H1 (cell line): ENCODE measurements at regions not wholly inside any gene's neighbourhood (a gene's known extent, or its start where the extent isn't known, plus 50 kb on each side); places are given as distances from the start of the nearest gene placed in this dataset.

ENCODE experiments used
- CHD2 ChIP-seq: IDR thresholded peaks from 2 replicates; pipeline ENCODE4 v1.6.1; 2012; ENCODE audit warnings: low read length, improper control_type of control experiment
- CHD7 ChIP-seq: fragments of 300-600 bp; sonication (generic); IDR thresholded peaks from 2 replicates; pipeline ENCODE4 v1.7.1; 2012; ENCODE audit warnings: low read length, moderate library complexity, mild to moderate bottlenecking, inconsistent platforms; ENCODE audit not compliant: insufficient replicate concordance
- CTBP2 ChIP-seq: IDR thresholded peaks from 2 replicates; pipeline ENCODE4 v1.7.0; 2011; ENCODE audit warnings: borderline replicate concordance, mild to moderate bottlenecking, moderate library complexity, mixed read lengths, low read length; ENCODE audit not compliant: insufficient read depth, insufficient read length
- EGR1 ChIP-seq: IDR thresholded peaks from 2 replicates; pipeline ENCODE4 v1.6.1; 2011; ENCODE audit warnings: low read depth, low read length, borderline replicate concordance
- FOSL1 ChIP-seq: IDR thresholded peaks from 2 replicates; pipeline ENCODE4 v1.6.1; 2011; ENCODE audit warnings: mild to moderate bottlenecking, low read depth, low read length, moderate library complexity; ENCODE audit not compliant: insufficient read depth
- GTF2F1 ChIP-seq: IDR thresholded peaks from 2 replicates; pipeline ENCODE4 v1.6.1; 2012; ENCODE audit warnings: low read depth, low read length, improper control_type of control experiment, borderline replicate concordance
- HDAC2 ChIP-seq, 2 experiments: fragments of 300-600 bp in 1 of 2; sonication (generic) in 1 of 2; IDR thresholded peaks; 2 replicates each; pipeline ENCODE4 v1.6.1; 2011 to 2012; ENCODE audit warnings: low read depth in 2 of 2, low read length in 2 of 2, mild to moderate bottlenecking in 2 of 2, moderate library complexity in 2 of 2, borderline replicate concordance in 1 of 2, inconsistent platforms in 1 of 2
- JUND ChIP-seq: IDR thresholded peaks from 2 replicates; pipeline ENCODE4 v1.6.1; 2011; ENCODE audit warnings: mild to moderate bottlenecking, improper control_type of control experiment, low read length
- RBBP5 ChIP-seq: IDR thresholded peaks from 2 replicates; pipeline ENCODE4 v1.7.1; 2012; ENCODE audit warnings: low read depth, mild to moderate bottlenecking, inconsistent platforms, low read length, moderate library complexity, borderline replicate concordance
- YY1 ChIP-seq: IDR thresholded peaks from 2 replicates; pipeline ENCODE4 v1.6.1; 2011; ENCODE audit warnings: low read depth, mild to moderate bottlenecking, low read length

- TF ChIP-seq CHD7 = no peak
- TF ChIP-seq CTBP2 = no peak
- no peak for TF ChIP-seq GTF2F1
- no peak for TF ChIP-seq CHD2
- no peak for TF ChIP-seq YY1
- TF ChIP-seq RBBP5 = no peak
- no peak for TF ChIP-seq HDAC2 (IDR thresholded peaks at IDR 0.05; ENCODE audit: borderline replicate concordance in 1 of 2, low read depth in 2 of 2, low read length in 2 of 2)
- no peak for TF ChIP-seq FOSL1
- TF ChIP-seq JUND = no peak
- TF ChIP-seq EGR1 = no peak
Measured at GRCh38 chr6:2441601-2442475, 196.4 kb upstream of the GMDS start (continued).
